WERI-Rb-1 (cell line): ENCODE measurements at regions not wholly inside any gene's neighbourhood (a gene's known extent, or its start where the extent isn't known, plus 50 kb on each side); places are given as distances from the start of the nearest gene placed in this dataset.

Experiments
- DNase-seq: peaks from one replicate; pipeline ENCODE4 v3.0.0-alpha.2; 2020
- H3K27ac ChIP-seq: fragments of 250-450 bp; sonication (Bioruptor Pico); 2 replicates; pipeline ENCODE4 v1.5.1; 2020; ENCODE audit warnings: mild to moderate bottlenecking, moderate library complexity
- H3K27me3 ChIP-seq: fragments of 250-450 bp; sonication (Bioruptor Pico); 2 replicates; pipeline ENCODE4 v1.5.1; 2021; ENCODE audit warnings: mild to moderate bottlenecking, low read depth, moderate library complexity; ENCODE audit not compliant: insufficient read depth, severe bottlenecking
- H3K36me3 ChIP-seq: fragments of 250-450 bp; sonication (Bioruptor Pico); 2 replicates; pipeline ENCODE4 v1.5.1; 2020; ENCODE audit warnings: mild to moderate bottlenecking, moderate library complexity
- H3K4me3 ChIP-seq: 2 replicates; pipeline ENCODE4 v1.5.1; 2011; ENCODE audit warnings: low read depth, mild to moderate bottlenecking, control low read depth, low read length
- H3K9me3 ChIP-seq: fragments of 250-450 bp; sonication (Bioruptor Pico); 2 replicates; pipeline ENCODE4 v1.5.1; 2021; ENCODE audit warnings: mild to moderate bottlenecking, moderate library complexity; ENCODE audit not compliant: severe bottlenecking
- CTCF ChIP-seq: IDR thresholded peaks from 2 replicates; pipeline ENCODE4 v1.5.1; 2011; ENCODE audit warnings: low read depth, mild to moderate bottlenecking, control low read depth, inconsistent platforms, low read length

DNA sequence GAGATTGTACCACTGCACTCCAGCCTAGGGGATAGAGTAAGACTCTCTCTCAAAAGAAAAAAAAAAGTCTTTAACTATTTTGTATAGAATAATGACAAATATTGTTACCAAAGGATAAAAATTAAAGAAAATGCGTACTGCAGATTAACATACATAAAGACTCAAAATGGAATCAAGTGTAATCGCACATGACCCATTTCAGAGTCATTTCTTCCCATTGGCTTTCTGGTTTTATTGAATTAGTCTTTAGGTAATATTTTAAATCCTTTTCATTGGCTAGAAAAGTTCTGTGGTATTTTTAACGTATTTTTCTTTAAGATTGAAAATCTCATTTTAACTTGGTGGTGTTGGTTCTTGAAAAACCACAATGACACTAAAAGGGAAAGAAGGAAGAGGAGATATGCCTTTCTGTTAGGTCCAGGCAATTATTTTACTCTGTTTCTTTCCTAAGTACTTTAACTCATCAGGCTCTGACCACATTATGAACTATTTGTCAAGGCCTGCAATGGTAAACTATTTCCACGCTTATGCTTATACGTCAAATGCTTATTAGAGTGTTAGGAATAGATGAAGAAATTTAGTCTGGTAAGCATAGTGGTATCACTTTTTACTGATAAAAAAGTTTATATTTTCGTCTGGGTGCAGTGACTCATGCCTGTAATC is 52.3 kb downstream of the PLEKHG1 start:
- TF ChIP-seq CTCF = no peak
- Histone ChIP-seq H3K27ac (no peak overlapping the region), H3K4me3 (no peak overlapping the region), H3K36me3 (no peaks in the 10 kb centered on the region), H3K27me3 (no peaks in the 10 kb centered on the region), H3K9me3 (no peaks in the 10 kb centered on the region)
- DNase-seq = no peak

DNA sequence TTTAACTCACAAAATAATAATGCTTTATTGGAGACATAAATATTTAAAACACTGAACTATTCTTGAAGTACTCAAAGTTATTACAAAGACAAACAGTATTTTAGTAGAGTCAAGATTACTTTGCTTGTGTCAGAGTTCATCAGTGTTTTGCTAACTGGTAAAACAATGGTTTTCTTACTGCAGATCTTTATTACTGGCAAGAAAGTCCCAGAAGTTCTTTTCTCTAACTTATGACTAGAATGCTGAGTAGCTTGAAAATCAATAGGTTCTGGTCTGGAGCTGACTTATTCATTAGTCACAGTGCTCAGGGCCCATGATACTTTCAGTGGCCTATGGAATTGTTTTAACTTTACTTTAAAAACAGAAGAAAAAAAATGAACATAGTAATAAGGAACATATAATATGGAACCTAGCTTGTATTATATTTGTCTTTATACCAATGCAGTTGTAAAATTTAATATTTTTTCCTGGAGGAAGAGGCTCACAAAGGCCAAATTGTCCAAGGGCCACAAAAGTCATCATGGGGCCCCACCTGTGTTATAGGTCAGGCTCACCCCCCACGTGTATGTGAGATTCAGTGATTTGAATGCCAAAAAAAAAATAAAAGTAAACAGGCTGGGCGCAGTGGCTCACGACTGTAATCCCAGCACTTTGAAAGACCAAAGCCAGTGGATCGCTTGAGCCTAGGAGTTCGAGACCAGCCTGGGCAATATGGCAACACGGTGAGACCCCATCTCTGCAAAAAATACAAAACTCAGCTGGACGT is 53.3 kb downstream of the PLEKHG1 start:
- no peak for TF ChIP-seq CTCF
- Histone ChIP-seq H3K27ac (no peak overlapping the region), H3K4me3 (no peak overlapping the region)

GRCh38 chr6:150654608-150655007 is 54.9 kb downstream of the PLEKHG1 start:
- Histone ChIP-seq H3K9me3 (no peaks in the 10 kb centered on the region), H3K27me3 (no peaks in the 10 kb centered on the region), H3K4me3 (no peak overlapping the region), H3K27ac (no peak overlapping the region), H3K36me3 (no peaks in the 10 kb centered on the region)
- DNase-seq = no peak
- TF ChIP-seq CTCF = no peak

More for the DNA sequence above, 53.3 kb downstream of the PLEKHG1 start:
- Histone ChIP-seq H3K27me3 (no peaks in the 10 kb centered on the region), H3K36me3 (no peaks in the 10 kb centered on the region), H3K9me3 (no peaks in the 10 kb centered on the region)
- DNase-seq = no peak

DNA sequence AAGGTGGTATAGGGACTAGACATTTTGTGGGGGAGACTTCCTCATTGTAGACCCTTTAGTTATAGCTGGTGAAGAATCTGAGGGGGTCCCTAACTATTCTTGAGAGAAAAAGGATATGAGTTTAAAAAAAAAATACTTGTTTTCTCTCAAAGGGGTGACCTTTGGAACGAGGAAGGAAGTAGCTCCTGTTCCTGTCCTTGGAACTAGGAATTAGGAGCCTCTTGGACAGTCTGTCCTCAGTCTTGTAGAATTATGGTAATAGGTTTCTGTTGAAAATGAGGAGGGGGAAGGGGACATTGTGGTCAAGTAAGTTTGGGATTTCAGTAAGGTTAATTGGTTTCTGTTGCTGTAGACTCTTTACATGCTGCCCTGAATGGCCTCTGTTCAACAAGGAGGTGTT is 56.5 kb downstream of the PLEKHG1 start:
- TF ChIP-seq CTCF = no peak

DNA sequence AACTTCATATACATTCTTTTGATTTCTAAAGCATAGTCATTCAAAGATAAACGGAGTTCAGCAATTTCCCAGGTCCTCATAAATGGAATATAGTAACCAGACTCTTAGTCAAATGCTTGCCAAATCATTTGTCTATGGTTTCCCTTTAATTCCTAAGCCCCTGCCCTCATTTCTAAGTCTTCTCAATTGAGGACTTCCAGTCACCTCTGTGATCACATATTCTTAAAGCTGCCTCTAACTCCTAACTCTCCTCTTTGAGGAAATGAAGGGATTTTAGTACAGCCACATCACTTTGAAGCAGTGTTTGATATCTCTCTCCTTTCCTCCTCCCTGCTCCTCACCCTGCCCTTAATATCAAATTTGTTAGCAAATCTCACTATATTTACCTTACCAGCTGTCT is 58.7 kb downstream of the PLEKHG1 start:
- no peak for DNase-seq
- Histone ChIP-seq H3K9me3 (no peaks in the 10 kb centered on the region), H3K27me3 (peaks cover 4% of the 10 kb centered on the region), H3K36me3 (no peaks in the 10 kb centered on the region), H3K27ac (no peak overlapping the region), H3K4me3 (no peak overlapping the region)
- TF ChIP-seq CTCF = no peak

More for the DNA sequence above, 56.5 kb downstream of the PLEKHG1 start:
- Histone ChIP-seq H3K27ac (no peak overlapping the region), H3K4me3 (no peak overlapping the region), H3K27me3 (peaks cover 4% of the 10 kb centered on the region), H3K9me3 (no peaks in the 10 kb centered on the region), H3K36me3 (no peaks in the 10 kb centered on the region)
- DNase-seq = no peak
